ENCODE measurements at regions not wholly inside any gene's neighbourhood (a gene's known extent, or its start where the extent isn't known, plus 50 kb on each side); places are given as distances from the start of the nearest gene placed in this dataset.

DNA sequence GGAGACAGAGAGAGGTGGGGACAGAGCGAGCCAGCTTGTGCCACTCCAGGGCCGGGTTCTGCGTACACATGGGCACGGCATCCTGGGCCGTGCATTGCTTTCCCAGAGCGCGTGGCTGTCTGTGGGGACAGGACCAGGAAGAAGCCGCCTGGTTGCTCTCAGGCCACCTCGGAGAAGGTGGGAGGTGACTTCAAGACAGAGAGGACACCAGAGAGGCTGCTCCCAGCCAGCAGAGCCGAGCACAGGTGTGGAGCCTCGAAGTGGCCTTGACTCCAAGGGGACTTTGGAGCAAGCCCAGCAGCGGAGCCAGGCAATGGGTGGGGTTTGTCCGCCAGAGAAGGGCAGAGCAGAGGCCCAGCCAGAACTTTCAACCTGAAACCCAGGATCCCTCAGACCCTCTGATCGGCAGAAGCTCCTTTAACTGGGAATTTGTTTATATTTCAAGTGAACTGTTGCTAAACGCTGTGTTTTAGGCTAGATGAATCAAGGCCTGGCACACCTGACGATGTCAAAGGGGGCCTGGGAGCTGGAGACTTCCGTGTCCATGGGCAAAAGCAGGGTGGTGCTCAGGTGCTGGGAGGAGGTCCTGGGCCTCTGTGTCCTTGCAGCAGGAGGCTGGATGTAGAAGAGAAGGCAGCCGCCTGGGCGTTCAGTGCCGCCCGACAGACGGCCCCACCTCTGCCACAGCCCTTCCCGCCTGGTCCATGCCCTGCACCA lies 262.1 kb downstream of the DLL1 start:
- TF ChIP-seq, protein P1, sequence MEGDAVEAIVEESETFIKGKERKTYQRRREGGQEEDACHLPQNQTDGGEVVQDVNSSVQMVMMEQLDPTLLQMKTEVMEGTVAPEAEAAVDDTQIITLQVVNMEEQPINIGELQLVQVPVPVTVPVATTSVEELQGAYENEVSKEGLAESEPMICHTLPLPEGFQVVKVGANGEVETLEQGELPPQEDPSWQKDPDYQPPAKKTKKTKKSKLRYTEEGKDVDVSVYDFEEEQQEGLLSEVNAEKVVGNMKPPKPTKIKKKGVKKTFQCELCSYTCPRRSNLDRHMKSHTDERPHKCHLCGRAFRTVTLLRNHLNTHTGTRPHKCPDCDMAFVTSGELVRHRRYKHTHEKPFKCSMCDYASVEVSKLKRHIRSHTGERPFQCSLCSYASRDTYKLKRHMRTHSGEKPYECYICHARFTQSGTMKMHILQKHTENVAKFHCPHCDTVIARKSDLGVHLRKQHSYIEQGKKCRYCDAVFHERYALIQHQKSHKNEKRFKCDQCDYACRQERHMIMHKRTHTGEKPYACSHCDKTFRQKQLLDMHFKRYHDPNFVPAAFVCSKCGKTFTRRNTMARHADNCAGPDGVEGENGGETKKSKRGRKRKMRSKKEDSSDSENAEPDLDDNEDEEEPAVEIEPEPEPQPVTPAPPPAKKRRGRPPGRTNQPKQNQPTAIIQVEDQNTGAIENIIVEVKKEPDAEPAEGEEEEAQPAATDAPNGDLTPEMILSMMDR (IDR thresholded peaks at IDR 0.05): no peak
- TF ChIP-seq POLR2A (IDR thresholded peaks at IDR 0.05): no peak
